Loucy (cell line): ENCODE measurements at regions not wholly inside any gene's neighbourhood (a gene's known extent, or its start where the extent isn't known, plus 50 kb on each side); places are given as distances from the start of the nearest gene placed in this dataset.

ENCODE experiments used
- H2AFZ ChIP-seq: fragments of 200-600 bp; sonication (generic); 2 replicates; pipeline ENCODE4 v1.6.0; 2016; ENCODE audit warnings: antibody characterized with exemption, mild to moderate bottlenecking, low read length, moderate library complexity
- H3F3A ChIP-seq: fragments of 200-600 bp; 2 replicates; pipeline ENCODE4 v1.6.0; 2016; ENCODE audit warnings: antibody characterized with exemption, low read depth, mild to moderate bottlenecking
- H3K27me3 ChIP-seq: fragments of 200-600 bp; sonication (generic); 2 replicates; pipeline ENCODE4 v1.6.1; 2014; ENCODE audit warnings: low read length, mild to moderate bottlenecking; ENCODE audit not compliant: insufficient read depth, poor library complexity, severe bottlenecking
- H3K36me3 ChIP-seq: fragments of 200-600 bp; sonication (generic); 2 replicates; pipeline ENCODE4 v1.6.1; 2016; ENCODE audit warnings: low read length; ENCODE audit not compliant: insufficient read depth
- H3K4me1 ChIP-seq: fragments of 200-600 bp; sonication (generic); 2 replicates; pipeline ENCODE4 v1.5.1; 2014; ENCODE audit warnings: low read length, mild to moderate bottlenecking; ENCODE audit not compliant: insufficient read depth, poor library complexity, severe bottlenecking
- H3K4me2 ChIP-seq: fragments of 200-600 bp; sonication (generic); 2 replicates; pipeline ENCODE4 v1.6.0; 2014; ENCODE audit warnings: antibody characterized with exemption, low read length, low read depth, mild to moderate bottlenecking; ENCODE audit not compliant: poor library complexity, severe bottlenecking
- H3K4me3 ChIP-seq: fragments of 200-600 bp; sonication (generic); 2 replicates; pipeline ENCODE4 v1.5.1; 2014; ENCODE audit warnings: low read length, mild to moderate bottlenecking, mixed read lengths; ENCODE audit not compliant: poor library complexity, severe bottlenecking
- H3K79me2 ChIP-seq: fragments of 200-600 bp; sonication (generic); 2 replicates; pipeline ENCODE4 v1.6.1; 2014; ENCODE audit warnings: low read length; ENCODE audit not compliant: insufficient read depth
- H3K9ac ChIP-seq: fragments of 200-600 bp; sonication (generic); 2 replicates; pipeline ENCODE4 v1.6.0; 2014; ENCODE audit warnings: mild to moderate bottlenecking, low read depth, low read length, moderate library complexity; ENCODE audit not compliant: poor library complexity, severe bottlenecking
- H3K9me2 ChIP-seq: fragments of 200-600 bp; sonication (generic); replicated peaks from 2 replicates; pipeline ENCODE4 v1.6.1; 2016; ENCODE audit warnings: low read depth, low read length, mixed read lengths
- H3K9me3 ChIP-seq: fragments of 200-600 bp; sonication (generic); 2 replicates; pipeline ENCODE4 v1.6.1; 2014; ENCODE audit warnings: mild to moderate bottlenecking, antibody characterized with exemption, low read length, low read depth; ENCODE audit not compliant: insufficient read depth
- H4K20me1 ChIP-seq: fragments of 200-600 bp; sonication (generic); 2 replicates; pipeline ENCODE4 v1.6.0; 2014; ENCODE audit warnings: antibody characterized with exemption, low read length, mild to moderate bottlenecking; ENCODE audit not compliant: insufficient read depth, poor library complexity, severe bottlenecking
- EZH2phosphoT487 ChIP-seq: fragments of 200-600 bp; IDR thresholded peaks from 2 replicates; pipeline ENCODE4 v1.6.1; 2018; ENCODE audit warnings: antibody characterized with exemption, mild to moderate bottlenecking, moderate library complexity, borderline replicate concordance
- TF ChIP-seq, protein P1 (sequence below): fragments of 200-600 bp; sonication (generic); conservative IDR thresholded peaks from 2 replicates; pipeline ENCODE4 v1.5.1; 2014; ENCODE audit warnings: mild to moderate bottlenecking, antibody characterized with exemption, low read length

DNA sequence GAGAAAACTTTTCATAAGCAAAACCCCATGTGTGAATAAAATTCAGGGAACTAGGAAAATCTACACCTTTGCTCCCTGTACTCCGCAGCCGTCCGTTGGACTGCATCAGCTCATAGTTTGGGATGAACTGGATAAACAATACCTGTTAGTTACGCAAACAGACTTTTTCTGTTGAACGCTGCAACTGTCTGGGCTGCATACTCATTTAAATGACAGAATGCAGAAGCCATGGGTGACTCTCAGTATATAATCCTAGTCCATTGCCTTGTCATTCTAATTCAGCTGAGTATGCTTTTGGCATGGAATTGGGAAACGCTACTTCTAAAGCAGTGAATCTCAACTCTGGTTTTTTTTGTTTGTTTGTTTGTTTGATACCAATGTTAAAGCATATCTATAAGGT lies 151.6 kb downstream of the SLITRK1 start:
- Histone ChIP-seq H3F3A (no peaks in the 10 kb centered on the region), H3K4me2 (no peak overlapping the region), H3K79me2 (no peaks in the 10 kb centered on the region), H3K9me2 (no peaks in the 10 kb centered on the region), H2AFZ (no peak overlapping the region), H3K9ac (no peak overlapping the region), H3K36me3 (no peaks in the 10 kb centered on the region), H3K27me3 (no peaks in the 10 kb centered on the region), H4K20me1 (no peaks in the 10 kb centered on the region), H3K4me1 (no peaks in the 10 kb centered on the region), H3K9me3 (no peaks in the 10 kb centered on the region), H3K4me3 (no peak overlapping the region)
- TF ChIP-seq, protein P1, sequence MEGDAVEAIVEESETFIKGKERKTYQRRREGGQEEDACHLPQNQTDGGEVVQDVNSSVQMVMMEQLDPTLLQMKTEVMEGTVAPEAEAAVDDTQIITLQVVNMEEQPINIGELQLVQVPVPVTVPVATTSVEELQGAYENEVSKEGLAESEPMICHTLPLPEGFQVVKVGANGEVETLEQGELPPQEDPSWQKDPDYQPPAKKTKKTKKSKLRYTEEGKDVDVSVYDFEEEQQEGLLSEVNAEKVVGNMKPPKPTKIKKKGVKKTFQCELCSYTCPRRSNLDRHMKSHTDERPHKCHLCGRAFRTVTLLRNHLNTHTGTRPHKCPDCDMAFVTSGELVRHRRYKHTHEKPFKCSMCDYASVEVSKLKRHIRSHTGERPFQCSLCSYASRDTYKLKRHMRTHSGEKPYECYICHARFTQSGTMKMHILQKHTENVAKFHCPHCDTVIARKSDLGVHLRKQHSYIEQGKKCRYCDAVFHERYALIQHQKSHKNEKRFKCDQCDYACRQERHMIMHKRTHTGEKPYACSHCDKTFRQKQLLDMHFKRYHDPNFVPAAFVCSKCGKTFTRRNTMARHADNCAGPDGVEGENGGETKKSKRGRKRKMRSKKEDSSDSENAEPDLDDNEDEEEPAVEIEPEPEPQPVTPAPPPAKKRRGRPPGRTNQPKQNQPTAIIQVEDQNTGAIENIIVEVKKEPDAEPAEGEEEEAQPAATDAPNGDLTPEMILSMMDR, result no peak
- no peak for TF ChIP-seq EZH2phosphoT487

DNA sequence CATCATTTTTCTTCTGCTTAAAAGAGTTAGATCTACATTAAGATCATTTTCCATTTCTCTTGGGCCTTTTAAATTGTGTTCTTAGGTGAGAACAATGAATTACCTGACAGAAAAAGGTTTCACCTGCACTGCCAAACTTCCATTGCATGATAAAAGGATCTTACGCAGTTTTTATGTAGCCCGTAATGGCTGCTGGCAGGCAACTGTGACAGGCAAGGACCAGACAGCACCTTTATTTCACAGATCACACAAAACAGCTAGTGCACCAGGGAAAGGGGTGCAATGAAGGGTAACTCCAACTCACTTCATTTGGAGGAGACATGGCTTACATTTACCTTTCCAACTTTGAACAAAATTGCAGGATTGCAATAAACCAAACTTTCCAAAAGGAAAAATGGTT lies 159.8 kb downstream of the SLITRK1 start:
- TF ChIP-seq, protein P1, result no peak
- TF ChIP-seq EZH2phosphoT487, result no peak
- no peaks in the 10 kb centered on the region for H3K9me3 ChIP-seq
- H3K9me2 ChIP-seq, result no peaks in the 10 kb centered on the region
- H4K20me1 ChIP-seq, result no peaks in the 10 kb centered on the region
- no peaks in the 10 kb centered on the region for H3K79me2 ChIP-seq
- no peak overlapping the region for H3K9ac ChIP-seq
- no peaks in the 10 kb centered on the region for H3F3A ChIP-seq
- H3K4me1 ChIP-seq, result no peaks in the 10 kb centered on the region
- H3K36me3 ChIP-seq, result no peaks in the 10 kb centered on the region
- no peaks in the 10 kb centered on the region for H3K27me3 ChIP-seq
- no peak overlapping the region for H2AFZ ChIP-seq
- no peak overlapping the region for H3K4me2 ChIP-seq
- no peak overlapping the region for H3K4me3 ChIP-seq

DNA sequence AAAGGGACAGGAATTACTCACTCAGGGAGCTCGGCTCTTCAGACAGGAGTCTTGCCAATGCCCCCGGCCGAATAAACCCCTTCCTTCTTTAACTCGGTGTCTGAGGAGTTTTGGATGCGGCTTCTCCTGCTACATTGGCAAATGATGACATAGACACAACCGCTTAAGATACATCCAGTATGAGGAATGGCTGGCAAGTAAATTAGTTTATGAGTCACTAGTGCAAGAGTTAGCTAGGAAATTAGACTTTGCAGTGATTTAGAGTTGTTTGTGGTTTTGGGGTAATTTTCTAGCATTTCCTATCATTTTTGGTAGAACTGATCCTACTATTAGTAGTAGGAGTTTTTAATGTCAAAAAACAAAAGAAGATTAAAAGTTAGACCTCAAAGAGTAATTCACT lies 166.2 kb downstream of the SLITRK1 start:
- Histone ChIP-seq H4K20me1 (no peaks in the 10 kb centered on the region), H3K36me3 (no peaks in the 10 kb centered on the region), H3F3A (no peaks in the 10 kb centered on the region), H3K9me3 (no peaks in the 10 kb centered on the region), H2AFZ (no peak overlapping the region), H3K4me2 (no peak overlapping the region), H3K9me2 (no peaks in the 10 kb centered on the region), H3K79me2 (no peaks in the 10 kb centered on the region), H3K4me3 (no peak overlapping the region), H3K9ac (no peak overlapping the region), H3K4me1 (no peaks in the 10 kb centered on the region), H3K27me3 (no peaks in the 10 kb centered on the region)
- TF ChIP-seq, protein P1, result no peak
- no peak for TF ChIP-seq EZH2phosphoT487
